Stomach (tissue), 4 donors: ENCODE measurements at regions not wholly inside any gene's neighbourhood (a gene's known extent, or its start where the extent isn't known, plus 50 kb on each side); places are given as distances from the start of the nearest gene placed in this dataset.

Experiments used
- POLR2AphosphoS5 ChIP-seq, 3 donors: sonication (generic); formaldehyde crosslinking; IDR thresholded peaks; one replicate each; pipeline ENCODE4 v1.6.1; 2016; ENCODE audit warnings: antibody characterized with exemption in 3 of 3
- TF ChIP-seq, protein P1 (sequence below), 7 experiments: fragments of 450-650 bp in 4 of 7; fragments of 200-600 bp in 3 of 7; sonication (generic) in 3 of 7; IDR thresholded peaks; one replicate each; pipeline ENCODE4 v1.5.1; 2016 to 2019; ENCODE audit warnings: antibody characterized with exemption in 7 of 7, control low read depth in 2 of 7, mild to moderate bottlenecking in 1 of 7

DNA sequence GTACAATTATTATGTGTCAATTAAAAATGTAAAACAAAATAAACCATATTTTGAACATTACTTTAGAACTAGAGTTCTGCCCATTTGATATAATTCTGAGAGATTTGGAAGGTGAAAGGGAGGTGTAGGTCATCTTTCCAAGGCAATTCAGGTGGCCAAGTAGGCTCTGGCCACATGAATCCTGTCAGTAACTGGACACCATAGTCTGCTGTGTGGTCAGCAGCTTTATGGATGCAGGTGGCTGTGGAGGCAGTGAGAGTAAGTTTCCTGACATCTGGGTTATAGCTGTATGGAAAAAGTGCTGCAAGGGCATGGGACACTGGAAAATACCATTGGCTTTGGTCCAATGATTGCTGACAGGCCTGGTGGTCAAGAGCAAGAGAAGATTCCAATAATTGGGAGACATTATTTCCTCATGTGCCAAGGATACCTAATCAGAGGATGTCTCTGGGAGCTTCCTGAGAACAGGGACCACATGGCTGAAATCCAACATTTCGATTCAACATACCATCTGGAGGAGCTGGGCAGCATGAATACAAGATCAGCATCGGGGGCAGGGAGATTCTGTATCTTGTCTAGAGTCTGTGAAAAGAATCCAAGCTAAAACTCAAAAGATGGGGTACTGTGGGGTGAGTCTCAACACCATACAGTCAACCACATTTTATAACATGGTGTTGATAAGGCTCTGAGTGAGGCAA, 523.1 kb downstream of the MID1IP1 start:
- TF ChIP-seq POLR2AphosphoS5 (IDR thresholded peaks at IDR 0.05): no peak
- TF ChIP-seq, protein P1, sequence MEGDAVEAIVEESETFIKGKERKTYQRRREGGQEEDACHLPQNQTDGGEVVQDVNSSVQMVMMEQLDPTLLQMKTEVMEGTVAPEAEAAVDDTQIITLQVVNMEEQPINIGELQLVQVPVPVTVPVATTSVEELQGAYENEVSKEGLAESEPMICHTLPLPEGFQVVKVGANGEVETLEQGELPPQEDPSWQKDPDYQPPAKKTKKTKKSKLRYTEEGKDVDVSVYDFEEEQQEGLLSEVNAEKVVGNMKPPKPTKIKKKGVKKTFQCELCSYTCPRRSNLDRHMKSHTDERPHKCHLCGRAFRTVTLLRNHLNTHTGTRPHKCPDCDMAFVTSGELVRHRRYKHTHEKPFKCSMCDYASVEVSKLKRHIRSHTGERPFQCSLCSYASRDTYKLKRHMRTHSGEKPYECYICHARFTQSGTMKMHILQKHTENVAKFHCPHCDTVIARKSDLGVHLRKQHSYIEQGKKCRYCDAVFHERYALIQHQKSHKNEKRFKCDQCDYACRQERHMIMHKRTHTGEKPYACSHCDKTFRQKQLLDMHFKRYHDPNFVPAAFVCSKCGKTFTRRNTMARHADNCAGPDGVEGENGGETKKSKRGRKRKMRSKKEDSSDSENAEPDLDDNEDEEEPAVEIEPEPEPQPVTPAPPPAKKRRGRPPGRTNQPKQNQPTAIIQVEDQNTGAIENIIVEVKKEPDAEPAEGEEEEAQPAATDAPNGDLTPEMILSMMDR (IDR thresholded peaks at IDR 0.05): no peak
